ENCODE measurements at regions not wholly inside any gene's neighbourhood (a gene's known extent, or its start where the extent isn't known, plus 50 kb on each side); places are given as distances from the start of the nearest gene placed in this dataset.
"Not testable (repeated sequence)": the region's sequence is repeated elsewhere in the genome, so short reads cannot be mapped to it uniquely, and the experiment has no call there.

GRCh38 chr18:8990276-8991031, 112.0 kb upstream of the NDUFV2 start (continued):
- TF ChIP-seq PRDM4 (tag by site-specific recombination; IDR thresholded peaks at IDR 0.05) (no peak), GLI4 (tag by site-specific recombination; IDR thresholded peaks at IDR 0.05) (no peak), FEZF1 (tag by site-specific recombination; IDR thresholded peaks at IDR 0.05) (no peak), ZNF670 (tag by site-specific recombination; IDR thresholded peaks at IDR 0.05; ENCODE audit: low read depth) (no peak)

- Histone ChIP-seq H3K36me3 (ENCODE audit: control insufficient read depth in 2 of 2, insufficient read depth in 1 of 2, low read length in 2 of 2) (no peaks in the 10 kb centered on the region), H3K9me3 (ENCODE audit: control insufficient read depth, insufficient read depth, low read depth, low read length) (no peaks in the 10 kb centered on the region), H3K4me3 (ENCODE audit: low read depth, low read length) (no peak overlapping the region), H3K4me1 (ENCODE audit: control insufficient read depth, insufficient read depth, low read length) (no peaks in the 10 kb centered on the region), H3K27ac (ENCODE audit: extremely low read depth, low read depth, low read length) (no peak overlapping the region)
- no peak for TF ChIP-seq SCRT1 (tag by site-specific recombination; IDR thresholded peaks at IDR 0.05; ENCODE audit: borderline replicate concordance)
- TF ChIP-seq ZNF423 (tag by site-specific recombination; IDR thresholded peaks at IDR 0.05), result no peak
- TF ChIP-seq ZNF292 (tag by site-specific recombination; IDR thresholded peaks at IDR 0.05; ENCODE audit: borderline replicate concordance, low read depth), result no peak
- TF ChIP-seq ZNF132 (tag by site-specific recombination; IDR thresholded peaks at IDR 0.05; ENCODE audit: borderline replicate concordance), result no peak
- TF ChIP-seq ZNF837 (tag by site-specific recombination; IDR thresholded peaks at IDR 0.05), result no peak
- TF ChIP-seq ZNF664 (tag by site-specific recombination; IDR thresholded peaks at IDR 0.05), result no peak
- CTCF ChIA-PET, result interaction anchor here (1.3 to 5.6 kb wide), 2 partner anchors 26 to 336 kb away, joined by 4 to 98 read pairs; no protein-coding TSS in a partner anchor
- POLR2A ChIA-PET, result no interaction called here
Measured at GRCh38 chr18:8991155-8991554, 111.3 kb upstream of the NDUFV2 start.

- H3K36me3 ChIP-seq (ENCODE audit: control insufficient read depth in 2 of 2, insufficient read depth in 1 of 2, low read length in 2 of 2); H3K4me1 ChIP-seq (ENCODE audit: control insufficient read depth, insufficient read depth, low read length); H3K27ac ChIP-seq (ENCODE audit: extremely low read depth, low read depth, low read length); H3K9me3 ChIP-seq (ENCODE audit: control insufficient read depth, insufficient read depth, low read depth, low read length); H3K4me3 ChIP-seq (ENCODE audit: low read depth, low read length): not testable (repeated sequence)
- ChIA-PET CTCF (interaction anchor here (0.6 to 1.9 kb wide), 6 partner anchors 13 to 338 kb away, joined by 3 to 4 read pairs (median 3); no protein-coding TSS in a partner anchor), POLR2A (interaction anchor here (0.6 kb wide), 1 partner anchor 1836 kb away, joined by 4 read pairs; no protein-coding TSS in a partner anchor)
Measured at GRCh38 chr18:8992500-8992899, 110.0 kb upstream of the NDUFV2 start.

GRCh38 chr18:8994603-8995002, 107.9 kb upstream of the NDUFV2 start:
- POLR2A ChIA-PET, result no interaction called here

More at GRCh38 chr18:8994603-8995002, 107.9 kb upstream of the NDUFV2 start:
- no peak overlapping the region for H3K4me3 ChIP-seq (ENCODE audit: low read depth, low read length)
- no peaks in the 10 kb centered on the region for H3K36me3 ChIP-seq (ENCODE audit: control insufficient read depth in 2 of 2, insufficient read depth in 1 of 2, low read length in 2 of 2)
- no peak for TF ChIP-seq ZNF658 (tag by site-specific recombination; IDR thresholded peaks at IDR 0.05)
- TF ChIP-seq ZNF449 (tag by site-specific recombination; IDR thresholded peaks at IDR 0.05), result no peak
- no peak for TF ChIP-seq ZNF623 (tag by site-specific recombination; IDR thresholded peaks at IDR 0.05)
- H3K27ac ChIP-seq (ENCODE audit: extremely low read depth, low read depth, low read length), result no peak overlapping the region
- H3K9me3 ChIP-seq (ENCODE audit: control insufficient read depth, insufficient read depth, low read depth, low read length), result no peaks in the 10 kb centered on the region
- H3K4me1 ChIP-seq (ENCODE audit: control insufficient read depth, insufficient read depth, low read length), result peaks cover 4% of the 10 kb centered on the region; the same call in 1 of the 2 replicates
- CTCF ChIA-PET, result interaction anchor here (0.6 to 1.3 kb wide), 4 partner anchors 10 to 1189 kb away, joined by 4 to 5 read pairs (median 5); no protein-coding TSS in a partner anchor
